WTC11 (cell line): ENCODE measurements at regions not wholly inside any gene's neighbourhood (a gene's known extent, or its start where the extent isn't known, plus 50 kb on each side); places are given as distances from the start of the nearest gene placed in this dataset.

Source experiments
- ATF3 ChIP-seq: sonication (generic); formaldehyde crosslinking; conservative IDR thresholded peaks from 2 replicates; pipeline ENCODE4 v1.8.1; 2022; ENCODE audit warnings: mild to moderate bottlenecking, missing genetic modification reagents
- CBFB ChIP-seq: sonication (generic); formaldehyde crosslinking; IDR thresholded peaks from 2 replicates; pipeline ENCODE4 v1.8.1; 2022; ENCODE audit warnings: mild to moderate bottlenecking, low read depth, missing genetic modification reagents
- CTCF ChIP-seq: fragments of 200-600 bp; IDR thresholded peaks from 2 replicates; pipeline ENCODE4 v1.8.0; 2022; ENCODE audit warnings: antibody characterized with exemption
- EMX1 ChIP-seq: fragments of 250-450 bp; sonication (Bioruptor Pico); IDR thresholded peaks from 2 replicates; pipeline ENCODE4 v1.8.0; 2021; ENCODE audit warnings: mild to moderate bottlenecking
- SP1 ChIP-seq: sonication (generic); formaldehyde crosslinking; conservative IDR thresholded peaks from 2 replicates; pipeline ENCODE4 v1.8.1; 2022; ENCODE audit warnings: missing genetic modification reagents
- ZNF232 ChIP-seq: sonication (generic); formaldehyde crosslinking; IDR thresholded peaks from 2 replicates; pipeline ENCODE4 v1.8.0; 2022; ENCODE audit warnings: mild to moderate bottlenecking, missing genetic modification reagents
- ZNF512 ChIP-seq: sonication (generic); formaldehyde crosslinking; IDR thresholded peaks from 2 replicates; pipeline ENCODE4 v1.8.1; 2022; ENCODE audit warnings: missing genetic modification reagents, borderline replicate concordance
- TF ChIP-seq, protein P1 (sequence below): fragments of 250-450 bp; sonication (Bioruptor Pico); IDR thresholded peaks from 2 replicates; pipeline ENCODE4 v1.9.0; 2021; ENCODE audit warnings: mild to moderate bottlenecking, borderline replicate concordance

- TF ChIP-seq EMX1 (CRISPR knock-in tag), result no peak
- no peak for TF ChIP-seq CBFB
- TF ChIP-seq, protein P1, sequence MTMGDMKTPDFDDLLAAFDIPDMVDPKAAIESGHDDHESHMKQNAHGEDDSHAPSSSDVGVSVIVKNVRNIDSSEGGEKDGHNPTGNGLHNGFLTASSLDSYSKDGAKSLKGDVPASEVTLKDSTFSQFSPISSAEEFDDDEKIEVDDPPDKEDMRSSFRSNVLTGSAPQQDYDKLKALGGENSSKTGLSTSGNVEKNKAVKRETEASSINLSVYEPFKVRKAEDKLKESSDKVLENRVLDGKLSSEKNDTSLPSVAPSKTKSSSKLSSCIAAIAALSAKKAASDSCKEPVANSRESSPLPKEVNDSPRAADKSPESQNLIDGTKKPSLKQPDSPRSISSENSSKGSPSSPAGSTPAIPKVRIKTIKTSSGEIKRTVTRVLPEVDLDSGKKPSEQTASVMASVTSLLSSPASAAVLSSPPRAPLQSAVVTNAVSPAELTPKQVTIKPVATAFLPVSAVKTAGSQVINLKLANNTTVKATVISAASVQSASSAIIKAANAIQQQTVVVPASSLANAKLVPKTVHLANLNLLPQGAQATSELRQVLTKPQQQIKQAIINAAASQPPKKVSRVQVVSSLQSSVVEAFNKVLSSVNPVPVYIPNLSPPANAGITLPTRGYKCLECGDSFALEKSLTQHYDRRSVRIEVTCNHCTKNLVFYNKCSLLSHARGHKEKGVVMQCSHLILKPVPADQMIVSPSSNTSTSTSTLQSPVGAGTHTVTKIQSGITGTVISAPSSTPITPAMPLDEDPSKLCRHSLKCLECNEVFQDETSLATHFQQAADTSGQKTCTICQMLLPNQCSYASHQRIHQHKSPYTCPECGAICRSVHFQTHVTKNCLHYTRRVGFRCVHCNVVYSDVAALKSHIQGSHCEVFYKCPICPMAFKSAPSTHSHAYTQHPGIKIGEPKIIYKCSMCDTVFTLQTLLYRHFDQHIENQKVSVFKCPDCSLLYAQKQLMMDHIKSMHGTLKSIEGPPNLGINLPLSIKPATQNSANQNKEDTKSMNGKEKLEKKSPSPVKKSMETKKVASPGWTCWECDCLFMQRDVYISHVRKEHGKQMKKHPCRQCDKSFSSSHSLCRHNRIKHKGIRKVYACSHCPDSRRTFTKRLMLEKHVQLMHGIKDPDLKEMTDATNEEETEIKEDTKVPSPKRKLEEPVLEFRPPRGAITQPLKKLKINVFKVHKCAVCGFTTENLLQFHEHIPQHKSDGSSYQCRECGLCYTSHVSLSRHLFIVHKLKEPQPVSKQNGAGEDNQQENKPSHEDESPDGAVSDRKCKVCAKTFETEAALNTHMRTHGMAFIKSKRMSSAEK (CRISPR knock-in tag), result no peak
- TF ChIP-seq ATF3, result no peak
- no peak for TF ChIP-seq ZNF512 (CRISPR knock-in tag)
- no peak for TF ChIP-seq ZNF232
- no peak for TF ChIP-seq SP1 (CRISPR knock-in tag)
- TF ChIP-seq CTCF, result no peak
Observed at GRCh38 chr7:106582365-106582764, 78.6 kb downstream of the CCDC71L start.
